Transverse colon (tissue), 3 donors: ENCODE measurements at regions not wholly inside any gene's neighbourhood (a gene's known extent, or its start where the extent isn't known, plus 50 kb on each side); places are given as distances from the start of the nearest gene placed in this dataset.

Source experiments
- CTCF ChIP-seq, 5 experiments: fragments of 200-600 bp in 3 of 5; fragments of 450-650 bp in 2 of 5; sonication (generic) in 3 of 5; IDR thresholded peaks; 1 replicate in 2 of 5; 2 replicates in 3 of 5; pipeline ENCODE4 v1.5.1; 2016 to 2017; ENCODE audit warnings: antibody characterized with exemption in 5 of 5, inconsistent platforms in 3 of 5, mild to moderate bottlenecking in 2 of 5, moderate library complexity in 1 of 5
- EP300 ChIP-seq: sonication (generic); formaldehyde crosslinking; IDR thresholded peaks from one replicate; pipeline ENCODE4 v1.6.1; 2017; ENCODE audit warnings: antibody characterized with exemption, low read depth
- POLR2A ChIP-seq: fragments of 450-650 bp; IDR thresholded peaks from one replicate; pipeline ENCODE4 v1.6.1; 2016; ENCODE audit warnings: antibody characterized with exemption, mild to moderate bottlenecking, moderate library complexity

GRCh38 chr9:38288502-38288901, 104.0 kb upstream of the ALDH1B1 start:
- no peak for TF ChIP-seq CTCF (IDR thresholded peaks at IDR 0.05)
- TF ChIP-seq EP300: no peak
- no peak for TF ChIP-seq POLR2A
